DMS53 treated with DMSO at 0.1 percent for 48 hours (cell line): ENCODE measurements at regions not wholly inside any gene's neighbourhood (a gene's known extent, or its start where the extent isn't known, plus 50 kb on each side); places are given as distances from the start of the nearest gene placed in this dataset.

Experiments
- DNase-seq: peaks from one replicate; lab custom pipeline; 2025; ENCODE audit not compliant: unreplicated experiment; lab: John Stamatoyannopoulos, UW

DNA sequence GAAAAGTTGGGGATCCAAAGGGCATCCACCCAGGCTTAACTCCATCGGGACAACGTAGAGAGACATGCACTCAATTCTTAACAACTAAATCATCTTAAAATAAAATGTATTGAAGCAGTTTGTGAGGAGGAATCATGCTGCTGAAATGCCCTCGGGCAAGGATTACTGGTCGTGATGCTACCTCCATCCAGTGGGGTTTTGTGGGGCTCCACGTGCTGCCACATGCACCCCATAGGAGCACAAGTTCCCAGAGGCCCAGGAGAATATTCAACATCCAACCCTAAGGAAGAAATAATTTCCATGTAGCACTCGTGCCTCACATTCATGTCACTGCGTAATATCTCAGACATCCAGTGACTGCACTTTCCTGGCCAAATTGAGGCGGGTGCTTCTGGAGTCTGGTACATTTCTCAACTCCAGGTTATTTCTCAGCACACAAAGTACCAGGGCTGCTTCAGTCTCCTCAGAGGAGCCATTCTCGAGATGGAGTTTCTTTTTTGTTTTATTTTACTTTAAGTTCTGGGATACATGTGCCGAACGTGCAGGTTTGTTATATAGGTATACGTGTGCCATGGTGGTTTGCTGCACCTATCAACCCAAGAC, 429.8 kb downstream of the FOXO1 start:
- no peak for DNase-seq

- no peak for DNase-seq
Measured at GRCh38 chr13:40238761-40239160, 427.7 kb downstream of the FOXO1 start.

GRCh38 chr13:40240293-40240692, 426.1 kb downstream of the FOXO1 start:
- DNase-seq = no peak

DNA sequence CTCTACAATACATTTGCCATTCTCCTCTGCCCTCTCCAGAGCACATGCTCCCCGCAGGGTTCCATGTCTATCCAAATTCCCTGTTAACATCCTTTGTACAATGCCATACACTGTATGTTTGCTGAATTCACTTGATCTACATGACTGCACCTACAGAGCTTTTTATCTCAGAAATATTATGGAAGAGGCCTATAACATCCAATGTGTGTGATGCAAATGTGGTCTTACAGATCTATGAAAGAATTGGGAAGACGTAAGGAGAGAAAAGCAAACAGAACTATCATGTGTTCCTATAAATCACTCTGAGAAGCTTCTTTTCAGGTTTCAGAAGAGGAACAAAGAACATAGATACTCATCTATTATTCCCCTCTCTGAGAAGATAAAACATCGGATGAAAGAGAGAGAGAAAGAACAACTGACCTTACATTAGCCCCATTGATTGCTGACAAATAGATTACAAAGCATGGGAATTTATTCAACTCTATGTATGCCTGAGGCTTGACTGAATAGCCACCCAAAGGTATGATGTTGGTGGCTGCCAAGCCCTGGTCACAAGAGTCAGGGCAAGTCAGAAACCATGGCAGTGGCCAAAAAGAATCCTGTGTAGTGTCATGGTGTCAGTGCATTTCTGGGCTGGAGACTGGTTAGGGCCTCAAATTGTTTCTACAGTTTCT, 425.2 kb downstream of the FOXO1 start:
- no peak for DNase-seq

DNA sequence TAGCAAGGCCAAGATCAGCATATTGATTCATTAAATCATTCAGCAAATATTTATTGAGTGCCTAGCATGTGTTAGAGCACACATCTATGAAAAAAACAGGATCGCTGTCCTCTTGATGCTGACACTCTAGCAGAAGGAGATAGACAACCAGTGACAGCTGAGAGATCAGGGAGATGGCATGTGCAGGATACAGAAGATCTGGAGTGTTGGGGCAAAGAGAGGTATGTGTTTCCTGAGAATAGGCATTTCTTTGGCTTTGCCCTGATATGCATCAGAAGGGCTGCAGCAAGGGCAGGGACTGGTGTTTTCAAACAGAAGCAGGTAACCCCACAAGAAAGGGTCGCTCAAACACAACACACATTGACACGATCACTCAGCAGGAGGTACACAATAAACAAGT, 423.4 kb downstream of the FOXO1 start:
- no peak for DNase-seq

GRCh38 chr13:40243982-40244381, 422.5 kb downstream of the FOXO1 start:
- no peak for DNase-seq

DNA sequence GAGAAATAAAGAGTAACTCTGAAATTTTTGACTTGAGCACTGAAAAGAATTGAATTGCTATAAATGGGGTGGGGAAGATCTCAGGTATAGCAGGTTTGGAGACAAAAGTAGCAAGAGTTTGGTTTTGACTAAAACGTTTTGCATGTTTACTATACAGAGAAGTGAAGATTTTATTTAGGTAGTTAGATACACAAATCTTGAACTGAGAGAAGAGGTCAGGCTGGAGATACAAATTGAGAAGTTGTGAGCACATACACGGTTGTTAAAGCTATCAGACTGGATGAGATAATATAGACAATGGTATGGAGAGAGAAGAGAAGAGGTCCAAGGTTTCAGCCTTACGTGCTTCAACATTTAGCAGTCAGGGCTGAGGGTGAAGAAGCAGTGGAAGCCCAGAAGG, 420.9 kb downstream of the FOXO1 start:
- no peak for DNase-seq

DNA sequence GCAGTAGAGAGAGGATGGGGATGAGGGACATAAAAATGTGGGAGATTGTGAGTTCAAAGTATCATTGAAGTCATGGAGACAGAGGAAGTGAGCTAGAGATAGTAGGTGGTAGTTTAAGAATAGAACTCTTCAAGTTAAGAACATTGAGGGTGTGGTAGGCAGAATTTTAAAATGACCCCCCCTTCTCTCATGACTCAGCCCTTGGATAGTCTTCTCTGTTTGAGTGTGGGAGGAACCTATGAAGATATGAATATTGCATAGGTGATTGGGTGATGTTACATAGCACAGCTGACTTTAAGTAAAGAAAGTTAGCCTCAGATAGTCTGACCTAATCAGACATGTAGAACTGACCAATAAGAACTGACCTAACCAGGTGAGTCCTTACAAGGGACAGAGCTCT, 418.6 kb downstream of the FOXO1 start:
- DNase-seq = no peak

DNA sequence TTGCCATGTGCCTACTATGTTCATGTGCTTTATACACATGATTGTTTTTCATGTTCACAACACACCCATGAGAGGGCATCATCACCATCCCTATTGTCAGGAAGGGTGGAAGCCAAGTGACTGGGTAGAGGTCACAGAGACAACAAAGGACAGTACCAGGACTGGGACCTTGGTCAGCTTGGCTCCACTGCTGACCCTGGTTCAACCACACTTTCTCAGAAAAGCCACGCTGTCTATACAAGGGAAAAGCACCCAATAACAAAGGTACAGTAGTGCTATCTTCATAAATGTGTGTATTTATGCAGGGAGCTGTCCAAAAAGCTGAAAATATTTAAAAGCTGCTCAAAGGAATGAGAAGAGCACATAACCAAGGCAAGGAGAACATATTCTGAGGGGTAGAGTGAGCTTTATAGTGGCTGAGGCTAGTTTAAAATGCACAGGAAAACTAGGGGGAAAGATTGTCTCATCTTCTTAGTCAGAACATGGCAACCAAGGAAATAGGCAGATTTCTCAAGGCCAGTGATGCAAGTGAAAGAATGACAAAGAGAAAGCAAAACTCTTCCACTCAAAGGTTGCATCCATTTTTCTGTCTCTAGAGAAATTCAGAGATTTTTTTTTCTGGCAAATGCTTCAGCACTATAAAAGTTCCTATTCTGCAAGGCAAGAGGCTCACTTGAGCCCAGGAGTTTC, 415.0 kb downstream of the FOXO1 start:
- DNase-seq = no peak

GRCh38 chr13:40252241-40252640, 414.2 kb downstream of the FOXO1 start:
- no peak for DNase-seq

GRCh38 chr13:40252676-40253075, 413.8 kb downstream of the FOXO1 start:
- DNase-seq = no peak

GRCh38 chr13:40254394-40254793, 412.0 kb downstream of the FOXO1 start:
- no peak for DNase-seq

DNA sequence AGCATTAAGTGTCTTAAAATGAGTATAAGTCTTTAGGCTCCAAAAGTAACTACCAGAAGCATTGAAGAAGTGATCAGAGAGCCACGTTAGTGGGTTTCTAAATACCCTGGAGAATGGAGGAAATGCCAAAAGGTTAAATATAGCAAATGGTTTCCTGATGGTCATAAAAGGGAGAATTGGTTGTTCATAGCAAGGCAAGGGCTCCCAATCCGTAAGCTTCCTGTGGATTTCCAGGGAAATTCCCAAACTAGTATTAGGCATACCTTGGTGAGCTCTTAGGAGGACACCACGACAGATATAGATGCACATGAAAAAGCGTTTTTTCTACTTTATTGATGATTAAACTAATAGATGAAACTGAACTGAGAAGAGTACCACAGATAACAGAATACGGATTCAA, 410.9 kb downstream of the FOXO1 start:
- DNase-seq = no peak

GRCh38 chr13:40259899-40260298, 406.5 kb downstream of the FOXO1 start:
- DNase-seq = no peak

- DNase-seq = no peak
Measured at GRCh38 chr13:40261336-40261735, 405.1 kb downstream of the FOXO1 start.

DNA sequence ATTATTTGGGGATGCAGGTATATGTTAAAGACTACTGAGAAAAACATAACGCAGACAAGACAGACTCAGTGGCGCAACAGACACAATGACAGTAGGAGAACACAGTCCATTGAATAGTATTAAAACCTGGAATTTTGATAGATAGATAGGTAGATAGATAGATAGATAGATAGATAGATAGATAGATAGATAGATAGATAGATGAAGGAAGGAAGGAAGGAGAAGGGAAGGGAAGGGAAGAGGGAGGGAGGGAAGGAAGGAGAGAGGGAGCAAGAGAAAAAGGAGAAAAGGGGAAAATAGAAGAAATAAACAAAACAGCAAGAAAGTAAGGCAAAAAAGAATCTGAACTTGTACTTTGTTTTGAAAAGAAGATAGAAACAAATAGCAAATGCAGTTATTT, 404.5 kb downstream of the FOXO1 start:
- DNase-seq = no peak

GRCh38 chr13:40269086-40269485, 397.4 kb downstream of the FOXO1 start:
- no peak for DNase-seq

- no peak for DNase-seq
Measured at GRCh38 chr13:40270726-40271125, 395.7 kb downstream of the FOXO1 start.

DNA sequence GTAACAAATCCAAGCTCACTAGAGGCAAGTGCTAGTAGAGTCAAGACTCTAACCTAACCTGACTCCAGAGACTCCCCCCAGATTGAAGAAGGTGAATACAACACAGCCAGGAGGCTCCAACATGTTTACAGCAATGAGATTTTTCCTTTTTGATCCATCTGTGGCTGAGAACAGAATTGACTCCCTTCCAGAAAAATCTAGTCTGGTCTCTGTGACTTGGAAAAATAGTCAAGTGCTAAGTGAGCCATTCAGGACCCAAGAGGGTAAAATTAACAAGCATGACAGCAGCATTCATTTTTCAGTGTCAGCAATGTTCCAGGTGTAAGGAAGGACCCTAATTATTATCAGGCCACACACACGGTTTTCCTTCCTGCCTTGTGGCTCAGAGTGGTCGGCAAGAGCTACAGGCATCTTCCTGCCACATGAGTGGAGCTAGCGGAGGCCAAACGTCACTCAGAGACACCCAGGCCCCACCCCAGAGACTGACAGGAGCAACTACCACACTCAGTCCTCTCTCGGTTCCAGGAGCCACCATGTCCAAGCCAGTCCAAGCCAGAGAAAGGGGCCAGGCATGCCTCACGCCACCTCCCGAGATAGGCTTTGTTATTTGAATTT, 395.1 kb downstream of the FOXO1 start:
- DNase-seq = no peak

GRCh38 chr13:40271931-40272775, 394.3 kb downstream of the FOXO1 start:
- DNase-seq = no peak

DNA sequence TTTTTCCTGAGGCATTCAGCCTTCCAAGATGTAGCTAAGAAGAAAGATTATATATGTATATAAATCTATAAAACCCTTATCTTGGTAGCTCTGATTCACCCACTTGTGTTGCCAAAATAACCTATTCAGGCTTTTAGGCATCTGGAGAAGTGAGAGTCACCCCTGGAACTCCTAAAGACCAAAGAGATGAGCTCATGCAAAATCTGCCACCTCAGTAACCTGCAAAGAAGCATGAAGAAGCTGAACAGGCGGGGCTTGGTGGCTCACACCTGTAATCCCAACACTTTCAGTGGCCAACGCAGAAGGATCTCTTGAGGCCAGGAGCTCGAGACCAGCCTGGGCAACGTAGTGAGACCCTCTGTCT, 393.7 kb downstream of the FOXO1 start:
- DNase-seq = no peak
